ENCODE measurements at regions not wholly inside any gene's neighbourhood (a gene's known extent, or its start where the extent isn't known, plus 50 kb on each side); places are given as distances from the start of the nearest gene placed in this dataset.

DNA sequence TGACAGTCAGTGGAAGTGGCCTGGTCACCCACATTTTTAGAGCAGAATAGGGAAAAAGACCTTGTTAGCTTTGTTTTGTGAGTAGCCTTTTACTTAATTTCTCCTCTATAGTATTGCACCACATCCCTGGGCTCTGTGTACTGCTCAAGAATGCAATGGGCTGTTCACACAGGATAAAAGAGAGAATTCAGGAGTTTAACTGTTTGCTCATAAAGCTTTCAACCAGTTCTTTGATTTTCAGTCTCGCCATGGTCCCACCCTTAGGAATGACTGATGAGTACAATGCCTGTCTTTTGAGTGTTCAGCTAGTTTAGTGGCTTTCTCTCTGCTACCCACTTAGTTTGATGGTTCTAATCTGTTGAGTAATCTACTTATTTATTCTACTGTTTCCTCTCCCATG lies 129.7 kb downstream of the PLG start:
- TF ChIP-seq, protein P1, sequence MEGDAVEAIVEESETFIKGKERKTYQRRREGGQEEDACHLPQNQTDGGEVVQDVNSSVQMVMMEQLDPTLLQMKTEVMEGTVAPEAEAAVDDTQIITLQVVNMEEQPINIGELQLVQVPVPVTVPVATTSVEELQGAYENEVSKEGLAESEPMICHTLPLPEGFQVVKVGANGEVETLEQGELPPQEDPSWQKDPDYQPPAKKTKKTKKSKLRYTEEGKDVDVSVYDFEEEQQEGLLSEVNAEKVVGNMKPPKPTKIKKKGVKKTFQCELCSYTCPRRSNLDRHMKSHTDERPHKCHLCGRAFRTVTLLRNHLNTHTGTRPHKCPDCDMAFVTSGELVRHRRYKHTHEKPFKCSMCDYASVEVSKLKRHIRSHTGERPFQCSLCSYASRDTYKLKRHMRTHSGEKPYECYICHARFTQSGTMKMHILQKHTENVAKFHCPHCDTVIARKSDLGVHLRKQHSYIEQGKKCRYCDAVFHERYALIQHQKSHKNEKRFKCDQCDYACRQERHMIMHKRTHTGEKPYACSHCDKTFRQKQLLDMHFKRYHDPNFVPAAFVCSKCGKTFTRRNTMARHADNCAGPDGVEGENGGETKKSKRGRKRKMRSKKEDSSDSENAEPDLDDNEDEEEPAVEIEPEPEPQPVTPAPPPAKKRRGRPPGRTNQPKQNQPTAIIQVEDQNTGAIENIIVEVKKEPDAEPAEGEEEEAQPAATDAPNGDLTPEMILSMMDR (IDR thresholded peaks at IDR 0.05): no peak
- no peak for TF ChIP-seq POLR2A (IDR thresholded peaks at IDR 0.05)

Measured in Peyer's patch (tissue), 4 donors.